Mesothelial cell of epicardium (in vitro differentiated cells): ENCODE measurements at regions not wholly inside any gene's neighbourhood (a gene's known extent, or its start where the extent isn't known, plus 50 kb on each side); places are given as distances from the start of the nearest gene placed in this dataset.
"Not testable (repeated sequence)": the region's sequence is repeated elsewhere in the genome, so short reads cannot be mapped to it uniquely, and the experiment has no call there.

Experiments used
- DNase-seq, 2 experiments: peaks; one replicate each; pipeline ENCODE4 v3.0.0; 2021; ENCODE audit warnings: low spot score in 2 of 2; ENCODE audit not compliant: unreplicated experiment in 2 of 2
- H3K27ac Mint-ChIP-seq: 2 replicates; pipeline ENCODE4 v1.8.0; 2021; ENCODE audit warnings: mixed read lengths
- H3K27me3 Mint-ChIP-seq: 2 replicates; pipeline ENCODE4 v1.8.0; 2021; ENCODE audit warnings: low read depth, mixed read lengths
- H3K36me3 Mint-ChIP-seq: 2 replicates; pipeline ENCODE4 v1.8.0; 2021; ENCODE audit warnings: mixed read lengths
- H3K4me1 Mint-ChIP-seq: 2 replicates; pipeline ENCODE4 v1.8.0; 2021; ENCODE audit warnings: mixed read lengths
- H3K4me3 Mint-ChIP-seq: 2 replicates; pipeline ENCODE4 v1.8.0; 2021; ENCODE audit warnings: mild to moderate bottlenecking, moderate library complexity, mixed read lengths
- H3K9me3 Mint-ChIP-seq: 2 replicates; pipeline ENCODE4 v1.8.0; 2021; ENCODE audit warnings: mixed read lengths
- CTCF ChIP-seq: fragments of 200-600 bp; sonication (generic); IDR thresholded peaks from one replicate; pipeline ENCODE4 v1.5.0; 2021; ENCODE audit warnings: antibody characterized with exemption; ENCODE audit not compliant: unreplicated experiment

GRCh38 chr2:5609201-5609600 lies 83.0 kb upstream of the SOX11 start:
- DNase-seq: no peak
- TF ChIP-seq CTCF: no peak
- no peaks in the 10 kb centered on the region for H3K36me3 Mint-ChIP-seq

GRCh38 chr2:5612666-5613065 lies 79.5 kb upstream of the SOX11 start:
- no peaks in the 10 kb centered on the region for H3K36me3 Mint-ChIP-seq
- no peak for DNase-seq
- peaks cover 5% of the 10 kb centered on the region for H3K27me3 Mint-ChIP-seq
- TF ChIP-seq CTCF: no peak
- no peak overlapping the region for H3K27ac Mint-ChIP-seq
- H3K4me3 Mint-ChIP-seq: no peak overlapping the region
- peaks cover 4% of the 10 kb centered on the region for H3K9me3 Mint-ChIP-seq
- H3K4me1 Mint-ChIP-seq: peaks cover 11% of the 10 kb centered on the region

More at GRCh38 chr2:5609201-5609600, 83.0 kb upstream of the SOX11 start:
- Mint-ChIP-seq H3K27ac (peak overlapping the region; percentile 76), H3K9me3 (no peaks in the 10 kb centered on the region), H3K4me3 (no peak overlapping the region), H3K27me3 (peaks cover 6% of the 10 kb centered on the region), H3K4me1 (peaks cover 20% of the 10 kb centered on the region)

- Mint-ChIP-seq H3K4me3 (no peak overlapping the region), H3K4me1 (peaks cover 1% of the 10 kb centered on the region), H3K9me3 (peaks cover 4% of the 10 kb centered on the region), H3K27ac (no peak overlapping the region), H3K27me3 (peaks cover 5% of the 10 kb centered on the region), H3K36me3 (no peaks in the 10 kb centered on the region)
- DNase-seq: no peak
- TF ChIP-seq CTCF: no peak
These were observed 76.2 kb upstream of the SOX11 start for GRCh38 chr2:5616019-5616418.

- no peak overlapping the region for H3K4me3 Mint-ChIP-seq
- DNase-seq: no peak
- peaks cover 5% of the 10 kb centered on the region for H3K27me3 Mint-ChIP-seq
- no peak for TF ChIP-seq CTCF
- no peak overlapping the region for H3K27ac Mint-ChIP-seq
- peaks cover 6% of the 10 kb centered on the region for H3K9me3 Mint-ChIP-seq
- peaks cover 1% of the 10 kb centered on the region for H3K4me1 Mint-ChIP-seq
- H3K36me3 Mint-ChIP-seq: no peaks in the 10 kb centered on the region
These were observed 74.8 kb upstream of the SOX11 start for GRCh38 chr2:5617358-5617757.

GRCh38 chr2:5617796-5618195 lies 74.4 kb upstream of the SOX11 start:
- no peak overlapping the region for H3K4me3 Mint-ChIP-seq
- no peak overlapping the region for H3K27ac Mint-ChIP-seq
- peaks cover 11% of the 10 kb centered on the region for H3K9me3 Mint-ChIP-seq
- H3K36me3 Mint-ChIP-seq: no peaks in the 10 kb centered on the region
- no peak for TF ChIP-seq CTCF
- DNase-seq: no peak
- peaks cover 1% of the 10 kb centered on the region for H3K4me1 Mint-ChIP-seq
- peaks cover 5% of the 10 kb centered on the region for H3K27me3 Mint-ChIP-seq

- Mint-ChIP-seq H3K36me3 (no peaks in the 10 kb centered on the region), H3K4me1 (peaks cover 1% of the 10 kb centered on the region), H3K27ac (no peak overlapping the region), H3K27me3 (peaks cover 5% of the 10 kb centered on the region), H3K9me3 (peaks cover 13% of the 10 kb centered on the region), H3K4me3 (no peak overlapping the region)
- no peak for DNase-seq
- TF ChIP-seq CTCF: no peak
These were observed 73.9 kb upstream of the SOX11 start for GRCh38 chr2:5618271-5618670.

GRCh38 chr2:5625556-5626065 lies 66.6 kb upstream of the SOX11 start:
- peaks cover 10% of the 10 kb centered on the region for H3K4me1 Mint-ChIP-seq
- H3K36me3 Mint-ChIP-seq, H3K4me3 Mint-ChIP-seq, H3K27me3 Mint-ChIP-seq, H3K9me3 Mint-ChIP-seq, H3K27ac Mint-ChIP-seq, DNase-seq: not testable (repeated sequence)

GRCh38 chr2:5628484-5628883 lies 63.7 kb upstream of the SOX11 start:
- not testable (repeated sequence) for DNase-seq, H3K9me3 Mint-ChIP-seq, H3K27ac Mint-ChIP-seq, H3K4me3 Mint-ChIP-seq, H3K4me1 Mint-ChIP-seq, H3K27me3 Mint-ChIP-seq, H3K36me3 Mint-ChIP-seq
